ENCODE measurements at regions not wholly inside any gene's neighbourhood (a gene's known extent, or its start where the extent isn't known, plus 50 kb on each side); places are given as distances from the start of the nearest gene placed in this dataset.
"Not testable (repeated sequence)": the region's sequence is repeated elsewhere in the genome, so short reads cannot be mapped to it uniquely, and the experiment has no call there.

GRCh38 chr3:145911016-145911415, 250.0 kb downstream of the PLOD2 start:
- no peak overlapping the region for H2AFZ ChIP-seq (ENCODE audit: control insufficient read depth, low read length)
- no peak overlapping the region for H3K4me3 ChIP-seq (ENCODE audit: control insufficient read depth in 2 of 3, extremely low read depth in 1 of 3, insufficient read depth in 2 of 3, low read depth in 1 of 3, low read length in 3 of 3)
- H3K4me1 ChIP-seq (ENCODE audit: control insufficient read depth, extremely low read depth, insufficient read depth, low read length), result no peaks in the 10 kb centered on the region
- H3K9me1 ChIP-seq (ENCODE audit: control insufficient read depth, extremely low read depth, insufficient read depth, low read length), result no peaks in the 10 kb centered on the region
- H3K27ac ChIP-seq (ENCODE audit: control insufficient read depth, insufficient read depth, low read length), result no peak overlapping the region
- no peak overlapping the region for H3K9ac ChIP-seq (ENCODE audit: control insufficient read depth, extremely low read depth, insufficient read depth, low read length)
- no peaks in the 10 kb centered on the region for H4K20me1 ChIP-seq (ENCODE audit: control insufficient read depth, extremely low read depth, insufficient read depth, low read length)
- H3K79me2 ChIP-seq (ENCODE audit: control insufficient read depth, insufficient read depth, low read length), result no peaks in the 10 kb centered on the region
- H3K36me3 ChIP-seq (ENCODE audit: control insufficient read depth in 2 of 2, extremely low read depth in 1 of 2, insufficient read depth in 2 of 2, low read length in 2 of 2), result no peaks in the 10 kb centered on the region
- no peak for FAIRE-seq
- no peak for DNase-seq (ENCODE audit: low read depth, low spot score)
- H3K27me3 ChIP-seq (ENCODE audit: control insufficient read depth, extremely low read depth, insufficient read depth, low read length), result no peaks in the 10 kb centered on the region
- dilution Hi-C loops (cut with MboI; ENCODE audit: extremely low pct_ligation_motif_present, low sequenced_read_pairs), result no loop called here
- no peaks in the 10 kb centered on the region for H3K9me3 ChIP-seq (ENCODE audit: control insufficient read depth, low read depth, low read length)
- TF ChIP-seq EZH2 (IDR thresholded peaks at IDR 0.05; ENCODE audit: low read length), result no peak
- no peak for TF ChIP-seq CTCF (optimal IDR thresholded peaks at IDR 0.05 in 1 of 3, IDR thresholded peaks at IDR 0.05 in 1 of 3, conservative IDR thresholded peaks at IDR 0.05 in 1 of 3; ENCODE audit: extremely low read depth in 1 of 3, insufficient read depth in 2 of 3, low read length in 3 of 3)
- H3K4me2 ChIP-seq (ENCODE audit: control insufficient read depth, extremely low read depth, insufficient read depth, low read depth, low read length), result no peak overlapping the region

GRCh38 chr3:145915787-145916186, 245.2 kb downstream of the PLOD2 start:
- no peak overlapping the region for H3K4me3 ChIP-seq (ENCODE audit: control insufficient read depth in 2 of 3, extremely low read depth in 1 of 3, insufficient read depth in 2 of 3, low read depth in 1 of 3, low read length in 3 of 3)
- dilution Hi-C loops (cut with MboI; ENCODE audit: extremely low pct_ligation_motif_present, low sequenced_read_pairs), result no loop called here

GRCh38 chr3:145927736-145928135, 233.2 kb downstream of the PLOD2 start:
- H3K4me3 ChIP-seq (ENCODE audit: control insufficient read depth in 2 of 3, extremely low read depth in 1 of 3, insufficient read depth in 2 of 3, low read depth in 1 of 3, low read length in 3 of 3); H3K27me3 ChIP-seq (ENCODE audit: control insufficient read depth, extremely low read depth, insufficient read depth, low read length); H3K4me1 ChIP-seq (ENCODE audit: control insufficient read depth, extremely low read depth, insufficient read depth, low read length); H2AFZ ChIP-seq (ENCODE audit: control insufficient read depth, low read length); H3K9me1 ChIP-seq (ENCODE audit: control insufficient read depth, extremely low read depth, insufficient read depth, low read length); H3K9me3 ChIP-seq (ENCODE audit: control insufficient read depth, low read depth, low read length); H3K27ac ChIP-seq (ENCODE audit: control insufficient read depth, insufficient read depth, low read length); dilution Hi-C loops (cut with MboI; ENCODE audit: extremely low pct_ligation_motif_present, low sequenced_read_pairs); DNase-seq (ENCODE audit: low read depth, low spot score); H3K9ac ChIP-seq (ENCODE audit: control insufficient read depth, extremely low read depth, insufficient read depth, low read length); H3K36me3 ChIP-seq (ENCODE audit: control insufficient read depth in 2 of 2, extremely low read depth in 1 of 2, insufficient read depth in 2 of 2, low read length in 2 of 2); H3K4me2 ChIP-seq (ENCODE audit: control insufficient read depth, extremely low read depth, insufficient read depth, low read depth, low read length); H3K79me2 ChIP-seq (ENCODE audit: control insufficient read depth, insufficient read depth, low read length); H4K20me1 ChIP-seq (ENCODE audit: control insufficient read depth, extremely low read depth, insufficient read depth, low read length); FAIRE-seq: not testable (repeated sequence)

More at GRCh38 chr3:145915787-145916186, 245.2 kb downstream of the PLOD2 start:
- H3K27ac ChIP-seq (ENCODE audit: control insufficient read depth, insufficient read depth, low read length), result no peak overlapping the region
- H3K4me1 ChIP-seq (ENCODE audit: control insufficient read depth, extremely low read depth, insufficient read depth, low read length), result no peaks in the 10 kb centered on the region
- no peaks in the 10 kb centered on the region for H3K27me3 ChIP-seq (ENCODE audit: control insufficient read depth, extremely low read depth, insufficient read depth, low read length)
- no peaks in the 10 kb centered on the region for H3K79me2 ChIP-seq (ENCODE audit: control insufficient read depth, insufficient read depth, low read length)
- no peak for TF ChIP-seq CTCF (optimal IDR thresholded peaks at IDR 0.05 in 1 of 3, IDR thresholded peaks at IDR 0.05 in 1 of 3, conservative IDR thresholded peaks at IDR 0.05 in 1 of 3; ENCODE audit: extremely low read depth in 1 of 3, insufficient read depth in 2 of 3, low read length in 3 of 3)
- no peak for TF ChIP-seq EZH2 (IDR thresholded peaks at IDR 0.05; ENCODE audit: low read length)
- H3K9ac ChIP-seq (ENCODE audit: control insufficient read depth, extremely low read depth, insufficient read depth, low read length), result no peak overlapping the region
- H2AFZ ChIP-seq (ENCODE audit: control insufficient read depth, low read length), result no peak overlapping the region
- FAIRE-seq, result no peak
- H3K36me3 ChIP-seq (ENCODE audit: control insufficient read depth in 2 of 2, extremely low read depth in 1 of 2, insufficient read depth in 2 of 2, low read length in 2 of 2), result no peaks in the 10 kb centered on the region
- H3K9me1 ChIP-seq (ENCODE audit: control insufficient read depth, extremely low read depth, insufficient read depth, low read length), result no peaks in the 10 kb centered on the region
- no peak for DNase-seq (ENCODE audit: low read depth, low spot score)
- no peaks in the 10 kb centered on the region for H3K9me3 ChIP-seq (ENCODE audit: control insufficient read depth, low read depth, low read length)
- H3K4me2 ChIP-seq (ENCODE audit: control insufficient read depth, extremely low read depth, insufficient read depth, low read depth, low read length), result no peak overlapping the region
- H4K20me1 ChIP-seq (ENCODE audit: control insufficient read depth, extremely low read depth, insufficient read depth, low read length), result no peaks in the 10 kb centered on the region
